ENCODE measurements at regions not wholly inside any gene's neighbourhood (a gene's known extent, or its start where the extent isn't known, plus 50 kb on each side); places are given as distances from the start of the nearest gene placed in this dataset.

- in situ Hi-C loops (cut with MboI; ENCODE audit: low sequenced_read_pairs in 4 of 4), result no loop called here
- Histone ChIP-seq H3K27ac (no peak overlapping the region), H3K36me3 (no peaks in the 10 kb centered on the region), H3K9me3 (no peaks in the 10 kb centered on the region), H3K4me1 (no peaks in the 10 kb centered on the region), H3K4me3 (no peak overlapping the region), H3K27me3 (no peaks in the 10 kb centered on the region)
- DNase-seq (no peak), ATAC-seq (no peak)
- TF ChIP-seq POLR2A (IDR thresholded peaks at IDR 0.05), result no peak
- no peak for TF ChIP-seq CTCF (IDR thresholded peaks at IDR 0.05 in 4 of 5, conservative IDR thresholded peaks at IDR 0.05 in 1 of 5)
- intact Hi-C loops (cut with DNase I; ENCODE audit: low total_unique reads), result no loop called here
Observed at GRCh38 chr1:221834698-221835513, 93.0 kb upstream of the DUSP10 start.

- H3K9me3 ChIP-seq, result no peaks in the 10 kb centered on the region
- TF ChIP-seq POLR2A (IDR thresholded peaks at IDR 0.05) (no peak), CTCF (IDR thresholded peaks at IDR 0.05 in 4 of 5, conservative IDR thresholded peaks at IDR 0.05 in 1 of 5) (no peak)
- H3K27ac ChIP-seq, result no peak overlapping the region
- ATAC-seq (no peak), DNase-seq (no peak)
- H3K4me3 ChIP-seq, result no peak overlapping the region
- in situ Hi-C loops (cut with MboI; ENCODE audit: low sequenced_read_pairs in 4 of 4), result no loop called here
- H3K36me3 ChIP-seq, result no peaks in the 10 kb centered on the region
- no peaks in the 10 kb centered on the region for H3K4me1 ChIP-seq
- intact Hi-C loops (cut with DNase I; ENCODE audit: low total_unique reads), result no loop called here
- no peaks in the 10 kb centered on the region for H3K27me3 ChIP-seq
Observed at GRCh38 chr1:221832617-221833016, 90.7 kb upstream of the DUSP10 start.

GRCh38 chr1:221832151-221832550 is 90.3 kb upstream of the DUSP10 start:
- Histone ChIP-seq H3K4me1 (peaks cover under 1 to 2% of the 10 kb centered on the region in 2 donors), H3K36me3 (no peaks in the 10 kb centered on the region), H3K27me3 (no peaks in the 10 kb centered on the region), H3K4me3 (no peak overlapping the region), H3K27ac (no peak overlapping the region), H3K9me3 (no peaks in the 10 kb centered on the region)
- ATAC-seq (no peak), DNase-seq (no peak)
- TF ChIP-seq CTCF (IDR thresholded peaks at IDR 0.05 in 4 of 5, conservative IDR thresholded peaks at IDR 0.05 in 1 of 5), result no peak
- no peak for TF ChIP-seq POLR2A (IDR thresholded peaks at IDR 0.05)
- intact Hi-C loops (cut with DNase I; ENCODE audit: low total_unique reads) (no loop called here), in situ Hi-C loops (cut with MboI; ENCODE audit: low sequenced_read_pairs in 4 of 4) (no loop called here)

GRCh38 chr1:221829327-221830015 is 87.6 kb upstream of the DUSP10 start:
- Histone ChIP-seq H3K27ac (no peak overlapping the region), H3K9me3 (no peaks in the 10 kb centered on the region), H3K4me1 (peaks cover 6 to 7% of the 10 kb centered on the region in 2 donors), H3K4me3 (no peak overlapping the region), H3K27me3 (no peaks in the 10 kb centered on the region), H3K36me3 (no peaks in the 10 kb centered on the region)
- no peak for TF ChIP-seq POLR2A (IDR thresholded peaks at IDR 0.05)
- no peak for TF ChIP-seq CTCF (IDR thresholded peaks at IDR 0.05 in 4 of 5, conservative IDR thresholded peaks at IDR 0.05 in 1 of 5)
- intact Hi-C loops (cut with DNase I; ENCODE audit: low total_unique reads) (no loop called here), in situ Hi-C loops (cut with MboI; ENCODE audit: low sequenced_read_pairs in 4 of 4) (no loop called here)
- DNase-seq (no peak), ATAC-seq (no peak)
